T-helper 1 cell treated with Interleukin-12 subunit alpha and Interleukin-12 subunit beta and Interleukin-4 antibody, amounts not matched to agents 30 μg/mL and 1 μg/mL, for 36 hours (primary cell): ENCODE measurements at regions not wholly inside any gene's neighbourhood (a gene's known extent, or its start where the extent isn't known, plus 50 kb on each side); places are given as distances from the start of the nearest gene placed in this dataset.
A peak's percentile ranks its signal among the peaks of the same experiment; 100 is the strongest.
"Not testable (repeated sequence)": the region's sequence is repeated elsewhere in the genome, so short reads cannot be mapped to it uniquely, and the experiment has no call there.

Experiments
- H3K27ac Mint-ChIP-seq: one replicate; pipeline ENCODE4 v1.8.0; 2021; ENCODE audit warnings: mild to moderate bottlenecking, mixed read lengths
- H3K27me3 Mint-ChIP-seq: one replicate; pipeline ENCODE4 v1.8.0; 2021; ENCODE audit warnings: low read depth, mixed read lengths
- H3K36me3 Mint-ChIP-seq: one replicate; pipeline ENCODE4 v1.8.0; 2021; ENCODE audit warnings: low read depth, mixed read lengths
- H3K4me1 Mint-ChIP-seq: one replicate; pipeline ENCODE4 v1.8.0; 2021; ENCODE audit warnings: low read depth, mixed read lengths
- H3K4me3 Mint-ChIP-seq: one replicate; pipeline ENCODE4 v1.8.0; 2021; ENCODE audit warnings: mild to moderate bottlenecking, moderate library complexity, mixed read lengths
- H3K9me3 Mint-ChIP-seq: one replicate; pipeline ENCODE4 v1.8.0; 2021; ENCODE audit warnings: mixed read lengths

DNA sequence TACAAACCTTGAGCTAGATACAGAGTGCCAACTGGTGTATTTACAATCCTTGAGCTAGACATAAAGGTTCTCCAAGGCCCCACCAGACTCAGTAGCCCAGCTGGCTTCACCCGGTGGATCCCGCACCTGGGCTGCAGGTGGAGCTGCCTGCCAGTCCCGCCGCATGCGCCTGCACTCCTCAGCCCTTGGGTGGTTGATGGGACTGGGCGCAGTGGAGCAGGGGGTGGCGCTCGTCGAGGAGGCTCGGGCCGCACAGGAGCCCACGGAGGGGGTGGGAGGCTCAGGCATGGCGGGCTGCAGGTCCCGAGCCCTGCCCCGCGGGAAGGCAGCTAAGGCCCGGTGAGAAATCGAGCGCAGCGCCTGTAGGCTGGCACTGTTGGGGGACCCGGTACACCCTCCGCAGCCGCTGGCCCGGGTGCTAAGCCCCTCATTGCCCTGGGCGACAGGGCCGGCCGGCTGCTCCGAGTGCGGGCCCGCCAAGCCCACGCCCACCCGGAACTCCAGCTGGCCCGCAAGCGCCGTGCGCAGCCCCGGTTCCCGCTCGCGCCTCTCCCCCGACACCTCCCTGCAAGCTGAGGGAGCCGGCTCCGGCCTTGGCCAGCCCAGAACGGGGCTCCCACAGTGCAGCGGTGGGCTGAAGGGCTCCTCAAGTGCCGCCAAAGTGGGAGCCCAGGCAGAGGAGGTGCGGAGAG, 116.5 kb upstream of the NEIL3 start:
- not testable (repeated sequence) for H3K36me3 Mint-ChIP-seq

DNA sequence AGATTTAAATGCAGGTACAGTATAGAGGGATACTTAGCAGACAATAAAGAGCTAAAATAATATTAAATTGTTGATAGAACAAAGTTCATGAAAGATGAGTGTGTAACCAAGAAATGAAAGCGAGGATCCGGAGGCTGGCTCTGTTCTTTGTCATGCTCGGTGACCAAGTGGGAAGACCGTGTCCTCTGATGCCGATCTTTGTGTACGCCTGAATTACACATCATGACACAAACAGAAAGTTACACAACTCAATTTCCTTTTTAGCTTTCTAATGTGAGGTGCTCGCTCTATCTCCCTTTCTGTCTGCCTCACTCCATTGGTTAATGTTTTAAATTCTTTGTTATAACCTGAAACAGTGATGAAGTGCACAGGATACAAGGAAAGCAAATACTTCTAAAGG, 114.8 kb upstream of the NEIL3 start:
- H3K27ac Mint-ChIP-seq, result no peak overlapping the region
- H3K4me3 Mint-ChIP-seq, result no peak overlapping the region
- no peaks in the 10 kb centered on the region for H3K36me3 Mint-ChIP-seq
- H3K4me1 Mint-ChIP-seq, result no peaks in the 10 kb centered on the region
- no peaks in the 10 kb centered on the region for H3K9me3 Mint-ChIP-seq
- no peaks in the 10 kb centered on the region for H3K27me3 Mint-ChIP-seq

More for the DNA sequence above, 116.5 kb upstream of the NEIL3 start:
- not testable (repeated sequence) for H3K4me3 Mint-ChIP-seq, H3K27me3 Mint-ChIP-seq, H3K27ac Mint-ChIP-seq, H3K9me3 Mint-ChIP-seq, H3K4me1 Mint-ChIP-seq

DNA sequence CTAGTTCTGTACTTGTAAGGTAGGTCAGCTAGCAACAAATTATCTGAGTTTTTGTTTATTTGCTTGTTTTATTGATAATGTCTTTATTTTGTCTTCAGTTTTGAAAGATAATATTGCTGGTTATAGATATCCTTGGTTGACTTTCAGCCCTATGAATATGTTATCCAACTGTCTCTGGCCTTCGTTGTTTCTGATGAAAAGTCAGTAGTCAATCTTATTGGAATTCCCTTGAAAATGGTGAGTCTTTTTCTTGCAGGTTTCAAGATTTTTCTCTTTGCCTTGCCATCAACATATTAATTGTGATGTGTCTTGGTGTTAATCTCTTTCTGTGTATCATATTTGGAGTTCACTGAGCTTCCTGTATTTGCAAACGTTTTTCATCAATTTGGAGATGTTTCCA, 113.1 kb upstream of the NEIL3 start:
- Mint-ChIP-seq H3K27me3 (peaks cover 3% of the 10 kb centered on the region), H3K27ac (no peak overlapping the region), H3K4me3 (no peak overlapping the region), H3K9me3 (no peaks in the 10 kb centered on the region), H3K36me3 (no peaks in the 10 kb centered on the region), H3K4me1 (no peaks in the 10 kb centered on the region)

DNA sequence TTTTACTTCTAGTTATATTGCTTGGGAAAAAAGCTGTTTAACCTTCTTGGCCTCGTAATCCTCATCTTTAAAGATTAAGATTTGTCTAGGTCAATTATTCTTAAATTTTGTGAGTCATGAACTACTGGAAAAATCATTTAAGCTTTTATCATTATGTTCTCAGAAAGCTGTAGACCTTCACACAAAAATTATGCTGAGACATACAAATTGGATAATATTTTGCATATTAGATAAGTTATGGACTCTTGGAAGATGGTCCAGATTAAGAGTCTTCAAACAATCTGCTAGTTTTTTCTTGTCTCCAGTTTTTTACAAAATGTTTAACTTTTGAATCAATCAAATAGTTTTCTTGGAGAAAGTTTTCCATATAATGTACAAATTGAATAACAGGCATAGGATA, 108.1 kb upstream of the NEIL3 start:
- H3K9me3 Mint-ChIP-seq, result no peaks in the 10 kb centered on the region
- H3K27ac Mint-ChIP-seq, result no peak overlapping the region
- H3K4me1 Mint-ChIP-seq, result no peaks in the 10 kb centered on the region
- H3K36me3 Mint-ChIP-seq, result no peaks in the 10 kb centered on the region
- peaks cover 3% of the 10 kb centered on the region for H3K27me3 Mint-ChIP-seq
- no peak overlapping the region for H3K4me3 Mint-ChIP-seq

DNA sequence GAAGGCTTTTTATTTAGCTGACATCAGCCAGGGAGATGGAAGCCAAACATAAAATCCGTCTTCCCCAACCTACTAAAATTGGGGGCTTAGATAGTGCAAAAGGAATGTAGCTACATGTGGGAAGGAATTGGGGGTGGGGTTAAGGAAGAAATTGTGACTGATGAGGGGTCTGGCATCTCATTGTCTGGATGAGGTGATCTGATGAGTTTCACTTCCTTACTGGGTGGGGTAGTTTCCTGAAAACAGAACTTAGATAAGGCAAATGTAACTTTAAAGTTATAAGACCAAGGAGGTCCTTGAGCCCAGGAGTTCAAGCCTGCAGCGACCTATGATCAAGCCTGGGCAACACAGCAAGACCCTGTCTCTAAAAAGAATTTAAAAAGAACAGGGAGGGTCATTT, 105.5 kb upstream of the NEIL3 start:
- peaks cover 3% of the 10 kb centered on the region for H3K27me3 Mint-ChIP-seq
- H3K36me3 Mint-ChIP-seq, result no peaks in the 10 kb centered on the region
- no peak overlapping the region for H3K27ac Mint-ChIP-seq
- peaks cover 6% of the 10 kb centered on the region for H3K9me3 Mint-ChIP-seq
- H3K4me3 Mint-ChIP-seq, result no peak overlapping the region
- H3K4me1 Mint-ChIP-seq, result no peaks in the 10 kb centered on the region

DNA sequence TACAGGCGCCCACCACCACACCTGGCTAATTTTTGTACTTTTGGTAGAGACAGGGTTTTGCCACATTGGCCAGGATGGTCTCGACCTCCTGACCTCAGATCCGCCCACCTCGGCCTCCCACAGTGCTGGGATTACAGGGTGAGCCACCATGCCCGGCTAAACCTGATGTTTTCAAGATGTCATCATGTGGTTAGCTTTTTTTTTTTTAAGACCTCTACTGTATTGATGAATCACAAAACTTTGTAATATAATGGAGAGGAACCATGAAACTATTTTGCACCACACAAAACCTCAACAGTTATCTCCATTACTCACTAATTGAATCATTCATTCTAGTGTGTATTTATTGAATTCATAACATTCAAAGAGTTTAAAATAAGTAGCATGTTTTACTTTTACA, 94.7 kb upstream of the NEIL3 start:
- Mint-ChIP-seq H3K4me3 (no peak overlapping the region), H3K27me3 (no peaks in the 10 kb centered on the region), H3K27ac (no peak overlapping the region), H3K36me3 (no peaks in the 10 kb centered on the region), H3K4me1 (no peaks in the 10 kb centered on the region), H3K9me3 (no peaks in the 10 kb centered on the region)

DNA sequence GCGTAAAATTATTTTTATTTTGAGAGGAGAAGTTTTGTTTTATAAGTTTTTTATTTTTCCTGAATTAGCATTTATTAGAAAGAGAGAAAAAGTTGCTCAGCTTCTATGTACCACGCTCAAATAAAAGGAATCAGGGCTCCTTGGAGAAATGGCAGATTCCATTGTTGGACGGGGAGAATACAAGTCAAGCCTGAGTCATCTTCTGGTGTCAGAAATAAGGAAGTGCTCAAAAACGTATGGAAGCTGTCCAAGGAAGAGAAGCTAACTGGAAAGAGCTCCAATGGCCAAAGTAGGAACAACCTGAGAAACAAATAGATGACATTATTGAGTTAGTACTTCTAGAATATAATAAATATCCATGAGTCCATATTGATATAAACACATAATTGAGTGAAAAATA, 89.3 kb upstream of the NEIL3 start:
- H3K36me3 Mint-ChIP-seq, result no peaks in the 10 kb centered on the region
- H3K27ac Mint-ChIP-seq, result no peak overlapping the region
- no peaks in the 10 kb centered on the region for H3K9me3 Mint-ChIP-seq
- peaks cover 4% of the 10 kb centered on the region for H3K27me3 Mint-ChIP-seq
- H3K4me3 Mint-ChIP-seq, result no peak overlapping the region
- no peaks in the 10 kb centered on the region for H3K4me1 Mint-ChIP-seq

DNA sequence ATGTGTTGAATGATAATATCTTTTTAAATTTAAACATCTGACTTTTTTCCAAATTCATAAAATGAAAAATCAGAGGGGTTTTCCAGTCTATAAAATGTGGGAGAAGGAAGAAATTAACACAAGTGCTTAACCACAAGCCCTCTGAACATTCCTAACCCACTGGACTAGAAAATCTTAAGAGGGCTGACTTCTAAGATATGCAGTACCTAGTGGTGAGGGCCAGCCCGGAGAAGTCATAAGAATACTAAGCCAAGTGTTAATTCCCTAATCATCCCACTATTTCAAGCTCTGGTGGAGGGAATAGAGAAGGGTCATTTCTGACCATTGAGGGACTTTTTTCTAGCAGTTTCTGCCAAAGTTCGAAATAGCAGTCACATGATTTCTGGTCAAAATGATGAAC, 86.9 kb upstream of the NEIL3 start:
- no peak overlapping the region for H3K27ac Mint-ChIP-seq
- peaks cover 4% of the 10 kb centered on the region for H3K27me3 Mint-ChIP-seq
- H3K4me3 Mint-ChIP-seq, result no peak overlapping the region
- H3K9me3 Mint-ChIP-seq, result no peaks in the 10 kb centered on the region
- H3K4me1 Mint-ChIP-seq, result no peaks in the 10 kb centered on the region
- no peaks in the 10 kb centered on the region for H3K36me3 Mint-ChIP-seq

DNA sequence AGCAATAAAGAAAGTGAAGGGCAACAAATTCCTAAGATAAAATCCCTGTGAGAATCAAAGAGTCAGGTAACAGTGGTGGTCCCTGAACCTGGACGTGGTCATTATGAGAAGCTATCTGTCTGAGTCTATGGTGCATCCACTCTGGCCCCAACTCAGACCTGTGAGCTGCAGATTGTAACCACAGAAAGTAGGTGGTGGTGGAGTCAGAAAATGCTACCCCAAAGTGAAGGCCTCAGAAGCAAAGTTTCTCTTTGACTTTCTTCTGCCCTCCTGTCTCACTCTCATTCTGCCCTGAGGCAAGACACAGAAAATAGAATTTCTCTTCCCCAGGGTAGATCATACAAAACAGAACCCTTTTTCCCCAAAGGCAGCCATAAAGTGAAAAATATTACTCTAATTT, 84.1 kb upstream of the NEIL3 start:
- Mint-ChIP-seq H3K27me3 (peaks cover 4% of the 10 kb centered on the region), H3K27ac (no peak overlapping the region), H3K4me3 (no peak overlapping the region), H3K36me3 (no peaks in the 10 kb centered on the region), H3K4me1 (peaks cover 10% of the 10 kb centered on the region), H3K9me3 (no peaks in the 10 kb centered on the region)

DNA sequence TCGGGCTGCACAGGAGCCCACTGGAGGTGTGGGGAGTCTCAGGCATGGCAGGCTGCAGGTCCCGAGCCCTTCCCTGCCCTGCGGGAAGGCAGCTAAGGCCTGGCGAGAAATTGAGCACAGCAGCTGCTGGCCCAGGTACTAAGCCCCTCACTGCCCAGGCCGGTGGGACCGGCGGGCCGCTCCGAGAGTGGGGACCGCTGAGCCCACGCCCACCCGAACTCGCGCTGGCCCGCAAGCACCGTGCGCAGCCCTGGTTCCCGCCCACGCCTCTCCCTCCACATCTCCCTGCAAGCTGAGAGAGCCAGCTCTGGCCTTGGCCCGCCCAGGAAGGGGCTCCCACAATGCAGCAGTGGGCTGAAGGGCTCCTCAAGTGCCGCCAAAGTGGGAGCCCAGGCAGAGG, 82.0 kb upstream of the NEIL3 start:
- Mint-ChIP-seq H3K4me3 (no peak overlapping the region), H3K27me3 (no peaks in the 10 kb centered on the region), H3K4me1 (peaks cover 11% of the 10 kb centered on the region), H3K27ac (no peak overlapping the region), H3K36me3 (no peaks in the 10 kb centered on the region), H3K9me3 (no peaks in the 10 kb centered on the region)

DNA sequence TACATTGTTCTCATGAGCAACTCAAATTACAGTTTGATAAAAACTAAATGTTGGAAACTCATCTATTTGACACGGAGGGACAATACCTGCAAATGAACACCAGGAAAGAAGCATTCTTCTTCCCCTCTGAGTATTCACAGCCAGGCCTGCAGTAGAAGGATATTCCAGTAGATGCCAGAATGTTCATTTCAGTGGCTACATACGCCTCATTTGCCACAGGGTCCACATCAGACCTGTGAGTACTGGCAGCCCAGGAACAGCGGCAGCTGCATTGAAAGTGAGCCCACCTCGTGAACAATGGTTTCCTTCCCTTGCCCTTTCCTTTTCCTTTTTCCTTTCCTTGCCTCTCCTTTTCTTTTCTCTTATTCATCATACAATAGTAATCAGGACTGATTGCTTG, 81.1 kb upstream of the NEIL3 start:
- Mint-ChIP-seq H3K27ac (peak overlapping the region; percentile 32), H3K9me3 (no peaks in the 10 kb centered on the region), H3K27me3 (no peaks in the 10 kb centered on the region), H3K4me3 (peak overlapping the region; percentile 47), H3K4me1 (peaks cover 11% of the 10 kb centered on the region), H3K36me3 (no peaks in the 10 kb centered on the region)

DNA sequence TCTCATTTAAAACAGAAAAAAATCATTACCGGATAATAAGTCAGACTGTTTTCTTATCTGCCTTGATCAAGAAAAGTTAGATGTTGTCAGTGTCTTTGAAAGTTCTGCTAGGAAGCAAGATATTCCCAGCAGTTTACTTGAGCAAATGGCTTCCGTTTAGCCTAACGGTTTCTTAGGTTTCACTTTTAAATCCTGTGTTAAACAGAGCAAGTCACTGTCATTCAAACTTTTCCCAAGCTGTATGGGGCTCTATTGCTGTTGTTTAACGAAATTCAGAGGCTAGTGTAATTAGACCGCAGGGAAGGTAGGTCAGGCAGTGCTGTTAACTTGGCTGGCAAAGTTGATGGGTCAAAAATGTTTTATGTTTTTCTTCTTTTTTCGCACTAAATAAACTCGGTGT, 80.3 kb upstream of the NEIL3 start:
- Mint-ChIP-seq H3K36me3 (no peaks in the 10 kb centered on the region), H3K4me3 (peak overlapping the region; percentile 68), H3K9me3 (no peaks in the 10 kb centered on the region), H3K27me3 (no peaks in the 10 kb centered on the region), H3K27ac (peak overlapping the region; percentile 37), H3K4me1 (peaks cover 11% of the 10 kb centered on the region)

DNA sequence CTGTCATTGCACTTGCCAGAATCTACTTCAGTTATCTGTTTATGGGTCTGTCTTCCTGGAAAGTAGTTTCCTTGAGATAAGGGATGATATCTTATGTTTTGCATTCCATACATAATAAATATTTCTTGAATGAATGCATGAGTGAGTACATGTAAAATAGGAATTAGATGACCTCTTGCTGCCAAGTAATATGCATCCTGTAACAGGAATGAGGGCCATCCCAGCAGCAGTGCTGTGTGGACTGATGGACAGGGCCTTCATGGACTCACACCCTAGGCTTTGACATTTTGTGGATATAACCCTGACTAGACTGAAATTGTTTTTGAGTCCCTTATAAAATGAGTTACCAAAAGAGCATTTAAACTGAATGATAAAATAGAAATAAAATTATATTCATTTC, 77.2 kb upstream of the NEIL3 start:
- H3K4me3 Mint-ChIP-seq, result no peak overlapping the region
- no peaks in the 10 kb centered on the region for H3K36me3 Mint-ChIP-seq
- H3K9me3 Mint-ChIP-seq, result no peaks in the 10 kb centered on the region
- peaks cover 11% of the 10 kb centered on the region for H3K4me1 Mint-ChIP-seq
- H3K27ac Mint-ChIP-seq, result peak overlapping the region; percentile 4
- no peaks in the 10 kb centered on the region for H3K27me3 Mint-ChIP-seq

DNA sequence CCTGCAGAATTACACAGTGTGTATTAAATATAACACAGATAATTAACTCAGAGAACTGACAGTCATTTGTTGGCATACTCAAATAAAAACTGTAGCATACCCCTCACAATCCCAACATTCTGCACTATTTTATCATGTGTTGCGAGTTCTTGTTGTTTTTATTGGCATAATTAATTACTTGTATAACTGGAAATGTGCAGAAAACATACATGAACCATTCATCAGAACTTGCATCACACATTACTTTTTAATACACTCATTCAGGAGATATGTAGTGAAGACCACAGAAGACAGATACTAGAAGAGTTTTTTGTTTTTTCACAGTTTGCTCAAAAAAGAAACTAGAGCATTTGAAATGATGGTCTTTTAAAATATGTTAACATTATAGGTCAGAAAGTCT, 74.6 kb upstream of the NEIL3 start:
- no peaks in the 10 kb centered on the region for H3K36me3 Mint-ChIP-seq
- peaks cover 1% of the 10 kb centered on the region for H3K4me1 Mint-ChIP-seq
- H3K27ac Mint-ChIP-seq, result no peak overlapping the region
- no peaks in the 10 kb centered on the region for H3K9me3 Mint-ChIP-seq
- H3K4me3 Mint-ChIP-seq, result no peak overlapping the region
- H3K27me3 Mint-ChIP-seq, result no peaks in the 10 kb centered on the region

DNA sequence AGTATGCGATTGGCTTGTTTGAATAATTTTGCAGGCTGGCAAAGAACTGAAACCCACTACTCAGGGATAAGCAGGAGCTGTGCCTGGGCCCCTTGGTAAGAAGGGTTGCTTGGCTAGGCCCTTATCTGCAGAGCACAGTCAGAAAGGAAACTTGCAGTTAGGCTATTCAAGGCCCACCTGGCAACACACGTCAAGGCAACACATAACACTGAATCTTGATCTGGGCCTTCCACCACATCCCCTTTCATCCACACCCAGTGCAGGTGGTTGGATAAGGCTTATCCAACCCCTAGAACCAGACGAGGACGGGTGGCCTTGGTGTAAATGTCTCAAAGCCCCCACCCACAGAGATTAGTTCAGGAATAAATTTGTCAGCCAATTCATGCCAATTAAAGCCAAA, 72.8 kb upstream of the NEIL3 start:
- peaks cover under 1% of the 10 kb centered on the region for H3K36me3 Mint-ChIP-seq
- no peak overlapping the region for H3K27ac Mint-ChIP-seq
- no peaks in the 10 kb centered on the region for H3K27me3 Mint-ChIP-seq
- peaks cover under 1% of the 10 kb centered on the region for H3K4me1 Mint-ChIP-seq
- no peaks in the 10 kb centered on the region for H3K9me3 Mint-ChIP-seq
- no peak overlapping the region for H3K4me3 Mint-ChIP-seq

DNA sequence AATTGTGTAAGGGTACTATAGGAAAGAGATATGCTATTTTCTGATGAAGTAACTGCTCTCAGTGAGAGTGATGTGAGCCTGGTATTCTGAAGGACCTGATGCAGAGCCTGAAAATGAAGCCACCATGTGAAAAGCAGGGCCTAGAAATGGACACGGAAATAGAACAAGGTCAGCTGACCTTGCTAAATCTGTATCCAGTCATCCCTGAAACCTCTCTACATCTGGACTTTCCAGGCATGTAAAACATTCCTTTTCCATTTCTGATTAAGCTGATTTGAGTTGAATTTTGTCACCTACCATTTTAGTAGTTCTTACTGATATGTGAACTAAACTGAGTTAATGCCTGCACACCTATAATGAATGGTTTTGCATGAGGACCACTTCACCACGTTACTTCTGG, 72.4 kb upstream of the NEIL3 start:
- peaks cover 1% of the 10 kb centered on the region for H3K4me1 Mint-ChIP-seq
- no peaks in the 10 kb centered on the region for H3K9me3 Mint-ChIP-seq
- no peak overlapping the region for H3K4me3 Mint-ChIP-seq
- H3K27me3 Mint-ChIP-seq, result no peaks in the 10 kb centered on the region
- peaks cover 3% of the 10 kb centered on the region for H3K36me3 Mint-ChIP-seq
- H3K27ac Mint-ChIP-seq, result no peak overlapping the region
